ENCODE measurements at regions not wholly inside any gene's neighbourhood (a gene's known extent, or its start where the extent isn't known, plus 50 kb on each side); places are given as distances from the start of the nearest gene placed in this dataset.

DNA sequence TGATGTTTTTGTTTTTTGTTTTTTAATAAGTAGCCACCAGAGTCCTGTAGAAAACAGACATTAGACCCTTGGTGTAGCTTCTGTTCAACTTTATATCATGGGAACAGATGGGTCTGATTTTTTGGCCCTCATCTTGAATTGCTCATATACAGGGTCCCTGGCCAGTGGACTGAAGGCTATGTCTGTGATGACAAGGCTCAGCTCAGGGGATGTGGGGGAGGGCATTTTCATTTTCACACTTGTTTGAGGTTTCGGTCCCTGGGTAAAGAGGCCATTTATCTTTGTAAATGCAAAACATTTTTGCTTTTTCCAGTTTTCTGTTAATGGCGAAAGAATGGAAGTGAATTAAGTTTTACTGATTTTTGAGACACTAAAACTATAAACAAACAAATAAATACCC lies 257.6 kb upstream of the PHYHIPL start:
- TF ChIP-seq, protein P1, sequence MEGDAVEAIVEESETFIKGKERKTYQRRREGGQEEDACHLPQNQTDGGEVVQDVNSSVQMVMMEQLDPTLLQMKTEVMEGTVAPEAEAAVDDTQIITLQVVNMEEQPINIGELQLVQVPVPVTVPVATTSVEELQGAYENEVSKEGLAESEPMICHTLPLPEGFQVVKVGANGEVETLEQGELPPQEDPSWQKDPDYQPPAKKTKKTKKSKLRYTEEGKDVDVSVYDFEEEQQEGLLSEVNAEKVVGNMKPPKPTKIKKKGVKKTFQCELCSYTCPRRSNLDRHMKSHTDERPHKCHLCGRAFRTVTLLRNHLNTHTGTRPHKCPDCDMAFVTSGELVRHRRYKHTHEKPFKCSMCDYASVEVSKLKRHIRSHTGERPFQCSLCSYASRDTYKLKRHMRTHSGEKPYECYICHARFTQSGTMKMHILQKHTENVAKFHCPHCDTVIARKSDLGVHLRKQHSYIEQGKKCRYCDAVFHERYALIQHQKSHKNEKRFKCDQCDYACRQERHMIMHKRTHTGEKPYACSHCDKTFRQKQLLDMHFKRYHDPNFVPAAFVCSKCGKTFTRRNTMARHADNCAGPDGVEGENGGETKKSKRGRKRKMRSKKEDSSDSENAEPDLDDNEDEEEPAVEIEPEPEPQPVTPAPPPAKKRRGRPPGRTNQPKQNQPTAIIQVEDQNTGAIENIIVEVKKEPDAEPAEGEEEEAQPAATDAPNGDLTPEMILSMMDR (IDR thresholded peaks at IDR 0.05; ENCODE audit: extremely low read depth in 1 of 2, insufficient read depth in 1 of 2, low read depth in 1 of 2, low read length in 2 of 2): no peak
- no peak for TF ChIP-seq POLR2A (IDR thresholded peaks at IDR 0.05; ENCODE audit: low read depth, low read length)
- TF ChIP-seq EZH2 (IDR thresholded peaks at IDR 0.05; ENCODE audit: borderline replicate concordance, low read depth, low read length, severe bottlenecking): no peak
- TF ChIP-seq, protein P2, sequence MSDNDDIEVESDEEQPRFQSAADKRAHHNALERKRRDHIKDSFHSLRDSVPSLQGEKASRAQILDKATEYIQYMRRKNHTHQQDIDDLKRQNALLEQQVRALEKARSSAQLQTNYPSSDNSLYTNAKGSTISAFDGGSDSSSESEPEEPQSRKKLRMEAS (IDR thresholded peaks at IDR 0.05; ENCODE audit: insufficient read depth, insufficient read length): no peak
- no peak for TF ChIP-seq MYC (IDR thresholded peaks at IDR 0.05; ENCODE audit: low read depth, low read length)
- TF ChIP-seq GATA2 (IDR thresholded peaks at IDR 0.05; ENCODE audit: insufficient read depth, insufficient read length, low read depth, low read length): no peak
- TF ChIP-seq JUN (IDR thresholded peaks at IDR 0.05; ENCODE audit: borderline replicate concordance, insufficient read depth, insufficient read length, low read depth): no peak

Data from endothelial cell of umbilical vein (primary cell).